Testis (tissue), 2 donors: ENCODE measurements at regions not wholly inside any gene's neighbourhood (a gene's known extent, or its start where the extent isn't known, plus 50 kb on each side); places are given as distances from the start of the nearest gene placed in this dataset.

Experiments
- DNase-seq: peaks from one replicate; pipeline ENCODE4 v3.0.0-alpha.2; 2019
- H3K27ac ChIP-seq, 2 donors: fragments of 200-600 bp; sonication (generic); one replicate each; pipeline ENCODE4 v1.5.1; 2019
- H3K27me3 ChIP-seq: fragments of 200-600 bp; sonication (generic); one replicate; pipeline ENCODE4 v1.5.1; 2019
- H3K36me3 ChIP-seq: fragments of 200-600 bp; sonication (generic); one replicate; pipeline ENCODE4 v1.5.1; 2017; ENCODE audit warnings: low read depth; ENCODE audit errors: missing control alignments
- H3K4me1 ChIP-seq: fragments of 200-600 bp; sonication (generic); one replicate; pipeline ENCODE4 v1.5.1; 2019
- H3K4me3 ChIP-seq, 2 donors: fragments of 200-600 bp; sonication (generic); one replicate each; pipeline ENCODE4 v1.5.1; 2017 to 2019
- H3K9me3 ChIP-seq: fragments of 200-600 bp; sonication (generic); one replicate; pipeline ENCODE4 v1.5.1; 2017
- CTCF ChIP-seq, 3 experiments: fragments of 450-650 bp in 2 of 3; fragments of 200-600 bp in 1 of 3; sonication (generic) in 1 of 3; IDR thresholded peaks; one replicate each; pipeline ENCODE4 v1.5.1; 2016 to 2019; ENCODE audit warnings: antibody characterized with exemption in 3 of 3, mild to moderate bottlenecking in 2 of 3, moderate library complexity in 1 of 3
- POLR2A ChIP-seq: fragments of 450-650 bp; IDR thresholded peaks from one replicate; pipeline ENCODE4 v1.6.1; 2017; ENCODE audit warnings: antibody characterized with exemption, mild to moderate bottlenecking, moderate library complexity
- WGBS, 2 donors: methylation state at CpG; one replicate each; pipeline ENCODE4 v1.1.5; 2018; 5-methylcytosine and 5-hydroxymethylcytosine counted together
- intact Hi-C: fragments of 100-400 bp; cut with DNase I; formaldehyde crosslinking; loops from one replicate; pipeline ENCODE4 v1.15.1; 2023; ENCODE audit warnings: low total_unique reads

GRCh38 chr3:141418751-141419150 lies 50.4 kb downstream of the ZBTB38 start:
- no peaks in the 10 kb centered on the region for H3K9me3 ChIP-seq
- H3K27ac ChIP-seq, result no peak overlapping the region
- intact Hi-C loops, result no loop called here
- no peak for DNase-seq
- no peaks in the 10 kb centered on the region for H3K4me1 ChIP-seq
- TF ChIP-seq CTCF (IDR thresholded peaks at IDR 0.05) (no peak), POLR2A (no peak)
- H3K27me3 ChIP-seq, result no peaks in the 10 kb centered on the region
- 93 to 95% methylated on average over 4 of the region's 4 CpGs for WGBS, 2 donors
- no peaks in the 10 kb centered on the region for H3K36me3 ChIP-seq
- H3K4me3 ChIP-seq, result no peak overlapping the region

- Histone ChIP-seq H3K27me3 (no peaks in the 10 kb centered on the region), H3K4me3 (no peak overlapping the region), H3K36me3 (no peaks in the 10 kb centered on the region), H3K27ac (peak overlapping the region in 1 of 2 donors; percentile 7), H3K4me1 (no peaks in the 10 kb centered on the region), H3K9me3 (no peaks in the 10 kb centered on the region)
- intact Hi-C loops, result no loop called here
- TF ChIP-seq POLR2A (no peak), CTCF (IDR thresholded peaks at IDR 0.05) (no peak)
- 74 to 82% methylated on average over 5 of the region's 5 CpGs for WGBS, 2 donors
- DNase-seq, result no peak
Measured at GRCh38 chr3:141419946-141420345, 51.6 kb downstream of the ZBTB38 start.

GRCh38 chr3:141421186-141421585 lies 52.9 kb downstream of the ZBTB38 start:
- Histone ChIP-seq H3K9me3 (no peaks in the 10 kb centered on the region), H3K27ac (peak overlapping the region; percentile 0 to 20), H3K4me1 (peaks cover 8% of the 10 kb centered on the region), H3K27me3 (no peaks in the 10 kb centered on the region), H3K4me3 (no peak overlapping the region), H3K36me3 (no peaks in the 10 kb centered on the region)
- TF ChIP-seq CTCF (IDR thresholded peaks at IDR 0.05) (no peak), POLR2A (no peak)
- no peak for DNase-seq
- 95 to 97% methylated on average over 2 of the region's 2 CpGs for WGBS, 2 donors
- intact Hi-C loops, result no loop called here

- H3K27ac ChIP-seq, result peak overlapping the region; percentile 0 to 20
- peaks cover 14% of the 10 kb centered on the region for H3K4me1 ChIP-seq
- H3K9me3 ChIP-seq, result no peaks in the 10 kb centered on the region
- no peaks in the 10 kb centered on the region for H3K27me3 ChIP-seq
- 75 to 94% methylated on average over 3 to 5 of the region's 5 CpGs for WGBS, 2 donors
- no peaks in the 10 kb centered on the region for H3K36me3 ChIP-seq
- TF ChIP-seq POLR2A (no peak), CTCF (IDR thresholded peaks at IDR 0.05) (no peak)
- intact Hi-C loops, result no loop called here
- DNase-seq, result no peak
- H3K4me3 ChIP-seq, result no peak overlapping the region
Measured at GRCh38 chr3:141421639-141422319, 53.5 kb downstream of the ZBTB38 start.

GRCh38 chr3:141422961-141423582 lies 54.8 kb downstream of the ZBTB38 start:
- H3K27me3 ChIP-seq, result no peaks in the 10 kb centered on the region
- WGBS, 2 donors, result 67% methylated on average over 6 of the region's 6 CpGs
- no peak overlapping the region for H3K27ac ChIP-seq
- DNase-seq, result no peak
- no peaks in the 10 kb centered on the region for H3K36me3 ChIP-seq
- H3K9me3 ChIP-seq, result no peaks in the 10 kb centered on the region
- H3K4me3 ChIP-seq, result no peak overlapping the region
- H3K4me1 ChIP-seq, result peaks cover 24% of the 10 kb centered on the region
- TF ChIP-seq CTCF (IDR thresholded peaks at IDR 0.05) (no peak), POLR2A (no peak)
- intact Hi-C loops, result no loop called here
